Cardiac muscle cell (in vitro differentiated cells and primary cell): ENCODE measurements at regions not wholly inside any gene's neighbourhood (a gene's known extent, or its start where the extent isn't known, plus 50 kb on each side); places are given as distances from the start of the nearest gene placed in this dataset.

Experiments used
- DNase-seq, 2 donors: peaks; one replicate each; pipeline versions ENCODE4 v3.0.0 to v3.0.0-alpha.2; 2010 to 2017; ENCODE audit warnings: low read depth in 1 of 2, low spot score in 1 of 2
- H3K27ac ChIP-seq: fragments of 200-600 bp; sonication (generic); 2 replicates; pipeline ENCODE4 v1.5.1; 2016
- H3K27me3 ChIP-seq: fragments of 200-600 bp; sonication (generic); 2 replicates; pipeline ENCODE4 v1.6.0; 2016; ENCODE audit warnings: control low read depth
- H3K36me3 ChIP-seq: fragments of 200-600 bp; sonication (generic); 2 replicates; pipeline ENCODE4 v1.5.1; 2016; ENCODE audit warnings: control low read depth
- H3K4me1 ChIP-seq: fragments of 200-600 bp; sonication (generic); 2 replicates; pipeline ENCODE4 v1.8.1; 2017; ENCODE audit warnings: low read depth, mild to moderate bottlenecking, mixed run types
- H3K4me3 ChIP-seq: fragments of 200-600 bp; sonication (generic); 2 replicates; pipeline ENCODE4 v1.5.1; 2016; ENCODE audit warnings: mild to moderate bottlenecking
- H3K9me3 ChIP-seq: fragments of 200-600 bp; sonication (generic); 2 replicates; pipeline ENCODE4 v1.5.1; 2017; ENCODE audit warnings: low read depth, mild to moderate bottlenecking, control low read depth
- CTCF ChIP-seq: IDR thresholded peaks from 2 replicates; pipeline ENCODE4 v1.5.1; 2012; ENCODE audit warnings: low read depth, mild to moderate bottlenecking, low read length

GRCh38 chr7:50205011-50205410, 99.5 kb upstream of the IKZF1 start:
- no peak for TF ChIP-seq CTCF
- Histone ChIP-seq H3K4me1 (no peaks in the 10 kb centered on the region), H3K9me3 (no peaks in the 10 kb centered on the region), H3K36me3 (no peaks in the 10 kb centered on the region), H3K27me3 (peaks cover 3% of the 10 kb centered on the region), H3K4me3 (no peak overlapping the region), H3K27ac (no peak overlapping the region)
- no peak for DNase-seq

GRCh38 chr7:50204581-50204980, 99.9 kb upstream of the IKZF1 start:
- H3K9me3 ChIP-seq, result no peaks in the 10 kb centered on the region
- no peaks in the 10 kb centered on the region for H3K36me3 ChIP-seq
- peaks cover 4% of the 10 kb centered on the region for H3K27me3 ChIP-seq
- no peaks in the 10 kb centered on the region for H3K4me1 ChIP-seq
- no peak for DNase-seq
- H3K4me3 ChIP-seq, result no peak overlapping the region
- no peak for TF ChIP-seq CTCF
- no peak overlapping the region for H3K27ac ChIP-seq

- Histone ChIP-seq H3K4me3 (no peak overlapping the region), H3K36me3 (no peaks in the 10 kb centered on the region), H3K9me3 (no peaks in the 10 kb centered on the region), H3K4me1 (no peaks in the 10 kb centered on the region), H3K27me3 (peaks cover 4% of the 10 kb centered on the region), H3K27ac (no peak overlapping the region)
- no peak for DNase-seq
- no peak for TF ChIP-seq CTCF
Observed at GRCh38 chr7:50203521-50203920, 101.0 kb upstream of the IKZF1 start.

GRCh38 chr7:50202052-50202555, 102.4 kb upstream of the IKZF1 start:
- Histone ChIP-seq H3K27me3 (peaks cover 4% of the 10 kb centered on the region), H3K9me3 (no peaks in the 10 kb centered on the region), H3K4me1 (no peaks in the 10 kb centered on the region), H3K4me3 (no peak overlapping the region), H3K27ac (no peak overlapping the region), H3K36me3 (no peaks in the 10 kb centered on the region)
- TF ChIP-seq CTCF, result no peak
- no peak for DNase-seq

- no peaks in the 10 kb centered on the region for H3K36me3 ChIP-seq
- no peaks in the 10 kb centered on the region for H3K4me1 ChIP-seq
- peaks cover 7% of the 10 kb centered on the region for H3K27me3 ChIP-seq
- H3K9me3 ChIP-seq, result no peaks in the 10 kb centered on the region
- H3K4me3 ChIP-seq, result no peak overlapping the region
- no peak for TF ChIP-seq CTCF
- no peak for DNase-seq
- no peak overlapping the region for H3K27ac ChIP-seq
Observed at GRCh38 chr7:50199824-50200223, 104.7 kb upstream of the IKZF1 start.

GRCh38 chr7:50197549-50197948, 104.5 kb upstream of the ZPBP start:
- no peaks in the 10 kb centered on the region for H3K4me1 ChIP-seq

More at GRCh38 chr7:50197549-50197948, 104.5 kb upstream of the ZPBP start:
- DNase-seq, result no peak
- TF ChIP-seq CTCF, result no peak
- no peak overlapping the region for H3K27ac ChIP-seq
- H3K36me3 ChIP-seq, result no peaks in the 10 kb centered on the region
- H3K9me3 ChIP-seq, result no peaks in the 10 kb centered on the region
- H3K4me3 ChIP-seq, result no peak overlapping the region
- H3K27me3 ChIP-seq, result peaks cover 7% of the 10 kb centered on the region
